ENCODE measurements at regions not wholly inside any gene's neighbourhood (a gene's known extent, or its start where the extent isn't known, plus 50 kb on each side); places are given as distances from the start of the nearest gene placed in this dataset.

- H3K4me3 ChIP-seq = no peak overlapping the region
- no peaks in the 10 kb centered on the region for H3K4me1 ChIP-seq
- H3K9me3 ChIP-seq = no peaks in the 10 kb centered on the region
- intact Hi-C loops (cut with DNase I) = no loop called here
- WGBS, 3 donors = 86 to 94% (median 91%) methylated on average over 1 of the region's 1 CpG
- no peak for DNase-seq
- H3K27me3 ChIP-seq (ENCODE audit: insufficient read depth in 3 of 3, low read length in 2 of 3) = no peaks in the 10 kb centered on the region
- no peak for TF ChIP-seq CTCF (IDR thresholded peaks at IDR 0.05)
- no peak for ATAC-seq
- H3K27ac ChIP-seq = no peak overlapping the region
- H3K36me3 ChIP-seq (ENCODE audit: insufficient read depth in 1 of 2, low read depth in 1 of 2) = no peaks in the 10 kb centered on the region
Observed at GRCh38 chr1:68677684-68678351, 180.9 kb upstream of the DEPDC1 start.

DNA sequence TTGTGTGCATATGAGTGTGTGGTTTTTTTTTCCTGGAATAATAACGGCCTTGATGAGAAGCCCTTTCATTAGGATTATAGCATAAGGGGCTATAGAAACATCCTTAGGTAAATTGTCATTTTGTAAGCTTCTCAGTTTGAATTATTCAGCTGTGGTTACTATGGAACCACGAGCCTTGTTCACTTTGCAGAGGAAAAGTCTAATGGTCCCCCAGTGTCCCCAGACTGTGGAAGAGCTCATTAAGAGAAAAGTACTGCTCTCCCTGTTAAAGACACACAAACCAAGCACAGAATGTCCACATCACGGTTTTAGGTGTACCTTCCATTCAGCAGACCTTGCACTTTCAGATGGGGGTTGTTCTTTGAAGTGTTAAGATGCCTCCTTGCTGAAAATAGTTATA lies 199.3 kb upstream of the DEPDC1 start:
- Histone ChIP-seq H3K27me3 (ENCODE audit: insufficient read depth in 3 of 3, low read length in 2 of 3) (no peaks in the 10 kb centered on the region), H3K4me3 (no peak overlapping the region), H3K9me3 (no peaks in the 10 kb centered on the region), H3K27ac (no peak overlapping the region), H3K36me3 (ENCODE audit: insufficient read depth in 1 of 2, low read depth in 1 of 2) (no peaks in the 10 kb centered on the region), H3K4me1 (no peaks in the 10 kb centered on the region)
- DNase-seq (no peak), ATAC-seq (no peak)
- intact Hi-C loops (cut with DNase I) = no loop called here
- TF ChIP-seq CTCF (IDR thresholded peaks at IDR 0.05) = no peak
- 56 to 60% (median 58%) methylated on average over 3 of the region's 3 CpGs for WGBS, 3 donors

DNA sequence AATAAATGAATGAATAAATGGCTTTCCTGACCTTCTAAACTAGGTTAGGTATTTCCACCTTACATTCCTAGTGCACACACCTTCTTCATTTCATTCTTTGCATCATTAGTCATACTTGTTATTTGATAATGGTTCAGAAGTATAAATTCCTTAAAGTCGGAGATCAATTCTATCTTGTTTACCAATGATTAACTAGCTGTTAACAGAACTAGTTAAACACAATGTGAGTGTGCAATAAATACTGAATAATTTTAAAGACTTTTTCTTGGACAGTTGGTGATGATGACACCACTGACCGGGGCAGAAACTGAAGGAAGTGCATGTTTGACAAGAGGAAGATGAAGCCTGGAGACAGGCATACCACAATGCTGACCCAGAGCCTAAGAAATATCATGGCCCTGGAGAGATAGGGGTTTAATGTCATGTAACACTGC lies 207.1 kb upstream of the DEPDC1 start:
- DNase-seq = no peak
- H3K4me1 ChIP-seq = no peaks in the 10 kb centered on the region

DNA sequence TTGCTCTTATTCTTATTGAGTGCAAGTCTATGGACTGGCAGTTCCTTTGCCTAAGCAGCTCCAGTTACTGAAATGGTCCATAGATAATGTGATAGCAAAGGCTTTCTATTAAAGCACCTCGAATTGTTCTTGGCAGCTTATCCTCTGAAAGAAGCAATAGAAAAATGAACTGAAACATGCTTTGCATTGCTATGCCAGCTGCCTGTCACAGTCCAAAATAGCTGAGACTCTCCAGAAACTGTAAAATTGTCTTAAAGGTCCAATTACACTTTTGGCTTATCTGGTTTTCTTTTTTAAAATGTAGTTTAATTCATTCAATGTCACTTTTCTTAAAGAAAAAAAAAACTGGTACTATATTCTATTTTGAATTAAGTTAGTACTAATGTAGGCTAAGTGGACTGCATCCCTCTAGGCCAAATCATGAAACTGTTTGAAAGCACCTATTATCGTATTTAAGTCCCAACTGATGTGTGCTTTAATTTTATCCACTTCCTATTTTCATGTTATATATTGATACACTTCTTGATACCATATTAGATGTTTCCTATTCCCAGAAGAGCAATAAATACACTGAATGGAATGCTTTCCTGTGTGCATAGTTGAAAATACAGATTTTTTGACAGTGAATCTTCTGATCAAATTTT lies 208.0 kb upstream of the DEPDC1 start:
- Histone ChIP-seq H3K4me1 (no peaks in the 10 kb centered on the region), H3K9me3 (no peaks in the 10 kb centered on the region), H3K4me3 (no peak overlapping the region), H3K36me3 (ENCODE audit: insufficient read depth in 1 of 2, low read depth in 1 of 2) (no peaks in the 10 kb centered on the region), H3K27ac (no peak overlapping the region), H3K27me3 (ENCODE audit: insufficient read depth in 3 of 3, low read length in 2 of 3) (no peaks in the 10 kb centered on the region)
- intact Hi-C loops (cut with DNase I) = no loop called here
- TF ChIP-seq CTCF (IDR thresholded peaks at IDR 0.05) = no peak
- DNase-seq = no peak
- WGBS, 3 donors = 39 to 48% (median 42%) methylated on average over 2 of the region's 2 CpGs
- ATAC-seq = no peak

More for the DNA sequence above, 207.1 kb upstream of the DEPDC1 start:
- H3K4me3 ChIP-seq = no peak overlapping the region
- H3K27me3 ChIP-seq (ENCODE audit: insufficient read depth in 3 of 3, low read length in 2 of 3) = no peaks in the 10 kb centered on the region
- WGBS, 3 donors = 62 to 84% (median 77%) methylated on average over 2 of the region's 2 CpGs
- no peak overlapping the region for H3K27ac ChIP-seq
- intact Hi-C loops (cut with DNase I) = no loop called here
- no peaks in the 10 kb centered on the region for H3K9me3 ChIP-seq
- TF ChIP-seq CTCF (IDR thresholded peaks at IDR 0.05) = no peak
- H3K36me3 ChIP-seq (ENCODE audit: insufficient read depth in 1 of 2, low read depth in 1 of 2) = no peaks in the 10 kb centered on the region
- no peak for ATAC-seq

DNA sequence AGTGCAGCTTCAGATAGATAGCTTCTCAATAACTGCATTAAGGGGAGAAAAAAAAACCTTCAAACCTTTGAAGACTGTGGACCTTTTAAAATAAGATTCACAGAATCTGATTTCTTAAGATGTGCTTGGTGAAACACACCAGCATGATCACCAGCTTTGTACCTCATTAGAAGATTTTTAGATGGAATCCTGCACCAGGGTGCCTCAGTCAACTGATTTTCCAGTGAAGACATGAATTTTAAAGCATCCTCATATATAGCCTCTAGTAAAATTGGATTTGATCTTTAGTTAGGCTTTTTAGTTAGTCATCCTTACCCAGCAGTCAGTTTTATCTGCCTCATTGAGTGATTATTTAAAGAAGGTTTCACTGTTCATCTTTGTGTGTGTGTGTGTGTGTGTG lies 208.6 kb upstream of the DEPDC1 start:
- ATAC-seq = no peak
- Histone ChIP-seq H3K4me3 (no peak overlapping the region), H3K27ac (no peak overlapping the region), H3K4me1 (no peaks in the 10 kb centered on the region), H3K9me3 (no peaks in the 10 kb centered on the region), H3K36me3 (ENCODE audit: insufficient read depth in 1 of 2, low read depth in 1 of 2) (no peaks in the 10 kb centered on the region), H3K27me3 (ENCODE audit: insufficient read depth in 3 of 3, low read length in 2 of 3) (no peaks in the 10 kb centered on the region)
- DNase-seq = no peak
- TF ChIP-seq CTCF (IDR thresholded peaks at IDR 0.05) = no peak
- intact Hi-C loops (cut with DNase I) = no loop called here

Measured in psoas muscle (tissue), 7 donors.